Neural cell (in vitro differentiated cells): ENCODE measurements at regions not wholly inside any gene's neighbourhood (a gene's known extent, or its start where the extent isn't known, plus 50 kb on each side); places are given as distances from the start of the nearest gene placed in this dataset.

Experiments
- H2AFZ ChIP-seq: fragments of 200-600, 300-800 bp; sonication (generic), shearing (Covaris generic); 2 replicates; pipeline ENCODE4 v1.6.0; 2014; ENCODE audit warnings: low read depth, mild to moderate bottlenecking, antibody characterized with exemption, low read length, moderate library complexity
- H3F3A ChIP-seq: fragments of 200-600 bp; shearing (Covaris generic); 2 replicates; pipeline ENCODE4 v1.6.1; 2016; ENCODE audit warnings: mild to moderate bottlenecking, moderate library complexity, mixed read lengths, antibody characterized with exemption, low read length; ENCODE audit not compliant: insufficient read depth, poor library complexity, severe bottlenecking
- H3K27ac ChIP-seq: fragments of 200-600, 300-800 bp; sonication (generic), shearing (Covaris generic); 2 replicates; pipeline ENCODE4 v1.5.1; 2014; ENCODE audit warnings: mild to moderate bottlenecking, low read length, moderate library complexity
- H3K27me3 ChIP-seq: fragments of 300-800, 200-600 bp; sonication (generic), shearing (Covaris generic); 2 replicates; pipeline ENCODE4 v1.6.0; 2014; ENCODE audit warnings: mild to moderate bottlenecking, low read depth, low read length, moderate library complexity; ENCODE audit not compliant: insufficient read depth
- H3K36me3 ChIP-seq: fragments of 300-800, 200-600 bp; sonication (generic), shearing (Covaris generic); 2 replicates; pipeline ENCODE4 v1.5.1; 2014; ENCODE audit warnings: mild to moderate bottlenecking, antibody characterized with exemption, low read length, moderate library complexity; ENCODE audit not compliant: insufficient read depth
- H3K4me2 ChIP-seq: fragments of 300-800, 200-600 bp; sonication (generic), shearing (Covaris generic); 2 replicates; pipeline ENCODE4 v1.6.0; 2014; ENCODE audit warnings: mild to moderate bottlenecking, low read length
- H3K4me3 ChIP-seq: fragments of 300-800, 200-600 bp; sonication (generic), shearing (Covaris generic); 2 replicates; pipeline ENCODE4 v1.5.1; 2014; ENCODE audit warnings: mild to moderate bottlenecking, low read length, moderate library complexity
- H3K79me2 ChIP-seq: fragments of 200-600 bp; shearing (Covaris generic); replicated peaks from 2 replicates; pipeline ENCODE4 v1.6.0; 2014; ENCODE audit warnings: mild to moderate bottlenecking, low read length, moderate library complexity; ENCODE audit not compliant: insufficient read depth
- H3K9ac ChIP-seq: fragments of 300-800, 200-600 bp; sonication (generic), shearing (Covaris generic); 2 replicates; pipeline ENCODE4 v1.6.1; 2016; ENCODE audit warnings: mild to moderate bottlenecking, low read length, mixed read lengths
- H3K9me2 ChIP-seq: fragments of 200-600 bp; shearing (Covaris generic); 2 replicates; pipeline ENCODE4 v1.6.1; 2016; ENCODE audit warnings: mild to moderate bottlenecking, low read length, mixed read lengths; ENCODE audit not compliant: insufficient read depth
- H3K9me3 ChIP-seq: fragments of 200-600, 300-800 bp; sonication (generic), shearing (Covaris generic); 2 replicates; pipeline ENCODE4 v1.6.1; 2016; ENCODE audit warnings: mild to moderate bottlenecking, mixed run types, low read length, moderate library complexity, mixed read lengths
- H4K20me1 ChIP-seq: fragments of 200-600 bp; shearing (Covaris generic); 2 replicates; pipeline ENCODE4 v1.6.1; 2016; ENCODE audit warnings: mild to moderate bottlenecking, mixed run types; ENCODE audit not compliant: insufficient read depth
- EP300 ChIP-seq: fragments of 450-650 bp; conservative IDR thresholded peaks from 2 replicates; pipeline ENCODE4 v1.6.1; 2014; ENCODE audit warnings: antibody characterized with exemption, mild to moderate bottlenecking, moderate library complexity; ENCODE audit not compliant: poor library complexity, severe bottlenecking
- EZH2 ChIP-seq: fragments of 200-600, 300-800 bp; shearing (Covaris generic), sonication (generic); IDR thresholded peaks from 2 replicates; pipeline ENCODE4 v1.6.1; 2014; ENCODE audit warnings: antibody characterized with exemption, low read length, borderline replicate concordance, mild to moderate bottlenecking; ENCODE audit not compliant: insufficient read depth, poor library complexity, severe bottlenecking
- MXI1 ChIP-seq: fragments of 450-650 bp; conservative IDR thresholded peaks from 2 replicates; pipeline ENCODE4 v1.6.1; 2014; ENCODE audit warnings: antibody characterized with exemption, mild to moderate bottlenecking; ENCODE audit not compliant: poor library complexity, severe bottlenecking
- POLR2AphosphoS5 ChIP-seq: IDR thresholded peaks from 2 replicates; pipeline ENCODE4 v1.6.1; 2012
- RAD21 ChIP-seq: fragments of 450-650 bp; conservative IDR thresholded peaks from 2 replicates; pipeline ENCODE4 v1.6.1; 2014; ENCODE audit warnings: antibody characterized with exemption, mild to moderate bottlenecking, moderate library complexity
- SMC3 ChIP-seq: fragments of 450-650 bp; conservative IDR thresholded peaks from 2 replicates; pipeline ENCODE4 v1.6.1; 2014; ENCODE audit warnings: antibody characterized with exemption, mild to moderate bottlenecking, moderate library complexity; ENCODE audit not compliant: poor library complexity
- TAF1 ChIP-seq: IDR thresholded peaks from 2 replicates; pipeline ENCODE4 v1.6.1; 2012; ENCODE audit warnings: low read depth
- TF ChIP-seq, protein P1 (sequence below): IDR thresholded peaks from 2 replicates; pipeline ENCODE4 v1.6.1; 2012; ENCODE audit warnings: borderline replicate concordance
- TF ChIP-seq, protein P2 (sequence below): fragments of 450-650 bp; IDR thresholded peaks from 2 replicates; pipeline ENCODE4 v1.5.1; 2014; ENCODE audit warnings: antibody characterized with exemption, mild to moderate bottlenecking, moderate library complexity; ENCODE audit not compliant: poor library complexity, severe bottlenecking

DNA sequence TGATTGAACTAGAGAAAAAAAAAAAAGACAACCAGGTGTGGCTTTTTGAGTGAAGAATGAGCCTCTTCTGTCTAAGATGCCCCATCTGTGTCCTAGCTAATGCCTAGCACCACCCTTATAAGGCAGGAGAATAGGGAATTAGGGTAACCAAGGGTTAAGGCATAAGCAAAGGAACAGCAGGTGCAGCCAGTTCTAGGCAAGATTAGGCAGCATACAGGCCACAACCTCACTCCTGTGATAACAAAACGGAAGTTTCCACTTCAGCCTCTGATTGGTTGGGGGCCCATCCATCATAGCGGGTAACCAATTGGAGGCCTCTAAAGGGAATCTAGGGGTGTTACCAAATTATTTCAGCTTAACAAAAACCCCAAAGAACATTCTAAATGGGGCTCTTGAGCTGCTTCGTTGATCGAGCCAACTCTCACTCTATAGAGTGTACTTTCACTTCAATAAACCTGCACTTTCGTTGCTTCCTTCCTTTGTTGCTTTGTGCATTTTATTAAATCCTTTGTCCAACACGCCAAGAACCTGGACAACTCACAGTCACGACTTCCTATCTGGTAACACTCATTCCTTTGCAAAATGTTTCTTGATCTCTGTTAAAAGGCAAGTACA is 61.9 kb upstream of the TAGAP start:
- Histone ChIP-seq H3K9ac (no peak overlapping the region), H3K9me2 (no peaks in the 10 kb centered on the region), H3K9me3 (no peaks in the 10 kb centered on the region), H3K36me3 (no peaks in the 10 kb centered on the region), H3K79me2 (no peaks in the 10 kb centered on the region), H3K4me3 (no peak overlapping the region), H3K4me2 (no peak overlapping the region), H3F3A (no peaks in the 10 kb centered on the region), H2AFZ (no peak overlapping the region), H3K27ac (no peak overlapping the region), H4K20me1 (no peaks in the 10 kb centered on the region), H3K27me3 (no peaks in the 10 kb centered on the region)
- TF ChIP-seq SMC3, result no peak
- TF ChIP-seq EP300, result no peak
- no peak for TF ChIP-seq POLR2AphosphoS5
- TF ChIP-seq, protein P1, sequence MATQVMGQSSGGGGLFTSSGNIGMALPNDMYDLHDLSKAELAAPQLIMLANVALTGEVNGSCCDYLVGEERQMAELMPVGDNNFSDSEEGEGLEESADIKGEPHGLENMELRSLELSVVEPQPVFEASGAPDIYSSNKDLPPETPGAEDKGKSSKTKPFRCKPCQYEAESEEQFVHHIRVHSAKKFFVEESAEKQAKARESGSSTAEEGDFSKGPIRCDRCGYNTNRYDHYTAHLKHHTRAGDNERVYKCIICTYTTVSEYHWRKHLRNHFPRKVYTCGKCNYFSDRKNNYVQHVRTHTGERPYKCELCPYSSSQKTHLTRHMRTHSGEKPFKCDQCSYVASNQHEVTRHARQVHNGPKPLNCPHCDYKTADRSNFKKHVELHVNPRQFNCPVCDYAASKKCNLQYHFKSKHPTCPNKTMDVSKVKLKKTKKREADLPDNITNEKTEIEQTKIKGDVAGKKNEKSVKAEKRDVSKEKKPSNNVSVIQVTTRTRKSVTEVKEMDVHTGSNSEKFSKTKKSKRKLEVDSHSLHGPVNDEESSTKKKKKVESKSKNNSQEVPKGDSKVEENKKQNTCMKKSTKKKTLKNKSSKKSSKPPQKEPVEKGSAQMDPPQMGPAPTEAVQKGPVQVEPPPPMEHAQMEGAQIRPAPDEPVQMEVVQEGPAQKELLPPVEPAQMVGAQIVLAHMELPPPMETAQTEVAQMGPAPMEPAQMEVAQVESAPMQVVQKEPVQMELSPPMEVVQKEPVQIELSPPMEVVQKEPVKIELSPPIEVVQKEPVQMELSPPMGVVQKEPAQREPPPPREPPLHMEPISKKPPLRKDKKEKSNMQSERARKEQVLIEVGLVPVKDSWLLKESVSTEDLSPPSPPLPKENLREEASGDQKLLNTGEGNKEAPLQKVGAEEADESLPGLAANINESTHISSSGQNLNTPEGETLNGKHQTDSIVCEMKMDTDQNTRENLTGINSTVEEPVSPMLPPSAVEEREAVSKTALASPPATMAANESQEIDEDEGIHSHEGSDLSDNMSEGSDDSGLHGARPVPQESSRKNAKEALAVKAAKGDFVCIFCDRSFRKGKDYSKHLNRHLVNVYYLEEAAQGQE, result no peak
- TF ChIP-seq MXI1, result no peak
- TF ChIP-seq, protein P2, sequence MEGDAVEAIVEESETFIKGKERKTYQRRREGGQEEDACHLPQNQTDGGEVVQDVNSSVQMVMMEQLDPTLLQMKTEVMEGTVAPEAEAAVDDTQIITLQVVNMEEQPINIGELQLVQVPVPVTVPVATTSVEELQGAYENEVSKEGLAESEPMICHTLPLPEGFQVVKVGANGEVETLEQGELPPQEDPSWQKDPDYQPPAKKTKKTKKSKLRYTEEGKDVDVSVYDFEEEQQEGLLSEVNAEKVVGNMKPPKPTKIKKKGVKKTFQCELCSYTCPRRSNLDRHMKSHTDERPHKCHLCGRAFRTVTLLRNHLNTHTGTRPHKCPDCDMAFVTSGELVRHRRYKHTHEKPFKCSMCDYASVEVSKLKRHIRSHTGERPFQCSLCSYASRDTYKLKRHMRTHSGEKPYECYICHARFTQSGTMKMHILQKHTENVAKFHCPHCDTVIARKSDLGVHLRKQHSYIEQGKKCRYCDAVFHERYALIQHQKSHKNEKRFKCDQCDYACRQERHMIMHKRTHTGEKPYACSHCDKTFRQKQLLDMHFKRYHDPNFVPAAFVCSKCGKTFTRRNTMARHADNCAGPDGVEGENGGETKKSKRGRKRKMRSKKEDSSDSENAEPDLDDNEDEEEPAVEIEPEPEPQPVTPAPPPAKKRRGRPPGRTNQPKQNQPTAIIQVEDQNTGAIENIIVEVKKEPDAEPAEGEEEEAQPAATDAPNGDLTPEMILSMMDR, result no peak
- no peak for TF ChIP-seq EZH2
- TF ChIP-seq RAD21, result no peak
- TF ChIP-seq TAF1, result no peak

DNA sequence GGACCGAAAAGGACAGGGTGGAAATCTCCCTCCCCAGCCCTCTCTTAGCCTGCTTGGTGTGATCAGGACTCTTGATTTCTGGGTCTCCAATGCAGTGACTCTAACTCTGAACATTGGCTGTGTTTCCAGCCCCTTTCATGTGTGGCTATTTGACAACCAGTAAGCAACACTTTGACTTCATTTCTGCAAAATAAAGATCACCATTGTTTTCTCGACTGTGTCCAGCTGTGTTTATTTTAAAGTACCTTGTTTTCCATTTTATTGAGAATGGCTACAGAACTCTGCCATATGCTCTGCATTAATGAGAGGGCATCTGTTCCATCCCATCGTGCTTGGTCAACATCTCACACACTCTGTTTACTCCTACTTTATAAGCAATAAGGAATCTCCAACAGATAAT is 60.9 kb upstream of the TAGAP start:
- Histone ChIP-seq H3F3A (no peaks in the 10 kb centered on the region), H4K20me1 (no peaks in the 10 kb centered on the region), H3K4me2 (no peak overlapping the region), H3K9me3 (no peaks in the 10 kb centered on the region), H3K79me2 (no peaks in the 10 kb centered on the region), H3K9ac (no peak overlapping the region), H3K4me3 (no peak overlapping the region), H2AFZ (no peak overlapping the region), H3K27ac (no peak overlapping the region), H3K9me2 (no peaks in the 10 kb centered on the region), H3K36me3 (no peaks in the 10 kb centered on the region), H3K27me3 (no peaks in the 10 kb centered on the region)
- no peak for TF ChIP-seq MXI1
- TF ChIP-seq, protein P1, result no peak
